Fibroblast of mammary gland (primary cell): ENCODE measurements at regions not wholly inside any gene's neighbourhood (a gene's known extent, or its start where the extent isn't known, plus 50 kb on each side); places are given as distances from the start of the nearest gene placed in this dataset.

Experiments
- DNase-seq: peaks from one replicate; pipeline ENCODE4 v3.0.0-alpha.2; 2010; ENCODE audit warnings: low read depth
- H3K4me3 ChIP-seq: 2 replicates; pipeline ENCODE4 v1.5.1; 2011; ENCODE audit warnings: low read depth, mild to moderate bottlenecking, low read length, moderate library complexity; ENCODE audit not compliant: control insufficient read depth
- CTCF ChIP-seq: conservative IDR thresholded peaks from 2 replicates; pipeline ENCODE4 v1.5.1; 2011; ENCODE audit warnings: low read depth, low read length, inconsistent platforms; ENCODE audit not compliant: control insufficient read depth, insufficient read depth

- no peak for TF ChIP-seq CTCF
- DNase-seq = no peak
- no peak overlapping the region for H3K4me3 ChIP-seq
Observed at GRCh38 chr1:232172563-232172962, 457.4 kb downstream of the SIPA1L2 start.

DNA sequence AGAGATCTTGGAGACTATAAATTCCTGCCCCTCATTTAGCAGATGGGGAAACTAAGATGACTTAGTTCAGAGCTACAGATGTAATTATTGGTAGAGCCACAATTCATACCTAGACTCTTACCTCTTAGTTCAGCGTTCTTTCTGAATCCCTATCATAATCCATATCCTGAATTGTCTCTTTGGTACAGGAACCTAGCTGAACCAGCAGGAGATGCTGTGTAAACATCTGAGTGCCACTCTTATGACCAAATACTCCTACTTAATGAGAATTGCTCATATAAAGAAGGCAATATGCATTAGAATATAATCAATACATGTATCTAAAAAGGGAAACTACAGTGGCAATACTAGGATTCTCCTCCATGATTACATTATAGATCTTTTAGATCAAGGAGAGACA lies 459.0 kb downstream of the SIPA1L2 start:
- no peak overlapping the region for H3K4me3 ChIP-seq
- no peak for TF ChIP-seq CTCF
- no peak for DNase-seq

DNA sequence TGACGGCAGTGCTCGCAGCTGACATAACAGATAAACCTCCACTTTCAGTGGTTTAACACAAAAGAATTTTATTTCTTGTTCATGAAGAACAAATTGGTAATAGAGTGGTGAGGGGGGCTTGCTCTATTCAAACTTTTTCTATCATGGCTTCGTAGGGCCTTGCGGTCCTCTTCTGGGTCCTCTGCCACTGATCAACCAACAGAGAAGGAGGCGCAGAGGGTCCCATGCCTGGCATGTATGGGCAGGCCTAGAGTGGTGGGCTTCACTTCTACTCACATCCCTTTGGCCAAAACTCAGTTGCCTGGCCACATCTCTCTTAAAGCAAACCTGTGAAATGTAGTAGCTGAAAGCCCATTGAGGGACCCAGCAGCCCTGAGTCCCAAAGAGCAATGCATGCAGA lies 460.5 kb downstream of the SIPA1L2 start:
- DNase-seq = no peak
- no peak overlapping the region for H3K4me3 ChIP-seq
- TF ChIP-seq CTCF = no peak

DNA sequence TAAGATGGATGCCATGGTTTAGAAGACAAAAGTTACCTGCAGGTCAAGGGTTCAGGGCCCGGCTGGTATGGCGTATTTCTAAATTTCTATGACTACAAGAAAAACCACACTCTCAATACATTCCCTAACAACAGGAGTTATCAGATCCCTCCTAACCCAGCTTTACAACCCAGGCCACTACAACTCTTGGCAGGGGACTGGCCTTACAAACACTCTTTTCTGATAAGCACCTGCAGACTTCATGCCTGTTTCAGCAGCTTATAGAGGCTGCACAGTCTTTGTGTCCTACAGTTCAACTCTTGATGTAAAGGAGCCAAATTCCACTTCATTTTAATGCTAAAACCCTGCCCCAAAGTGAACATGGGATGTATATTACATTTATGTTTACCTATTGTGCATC lies 461.4 kb downstream of the SIPA1L2 start:
- no peak for DNase-seq
- TF ChIP-seq CTCF = no peak
- no peak overlapping the region for H3K4me3 ChIP-seq

DNA sequence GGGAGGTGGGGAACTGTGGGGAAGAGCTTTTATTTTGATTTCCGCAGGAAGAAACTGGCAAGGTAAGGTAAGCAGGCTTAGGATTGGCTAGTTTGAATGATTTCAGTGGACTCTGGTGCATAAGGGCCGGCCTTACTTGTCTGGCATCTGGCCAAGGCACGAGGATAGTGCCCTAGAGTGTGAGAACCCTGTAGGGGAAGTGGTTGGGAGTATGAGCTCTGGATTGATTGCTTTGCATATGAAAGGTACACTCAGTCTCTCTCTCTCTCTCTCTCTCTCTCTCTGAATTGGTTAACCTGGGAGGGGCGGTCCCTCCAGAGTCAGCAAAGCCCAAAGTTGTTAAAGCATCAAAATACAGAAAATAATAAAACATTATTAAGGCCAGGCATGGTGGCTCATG lies 463.0 kb downstream of the SIPA1L2 start:
- no peak for DNase-seq
- TF ChIP-seq CTCF = no peak
- no peak overlapping the region for H3K4me3 ChIP-seq

- H3K4me3 ChIP-seq = no peak overlapping the region
- TF ChIP-seq CTCF = no peak
- DNase-seq = no peak
Observed at GRCh38 chr1:232164078-232164963, 465.6 kb downstream of the SIPA1L2 start.
